Omental fat pad (tissue), 3 donors: ENCODE measurements at regions not wholly inside any gene's neighbourhood (a gene's known extent, or its start where the extent isn't known, plus 50 kb on each side); places are given as distances from the start of the nearest gene placed in this dataset.

ENCODE experiments used
- ATAC-seq: fragments of 150-250 bp; one replicate; pipeline ENCODE4 v1.9.1; 2016; ENCODE audit warnings: mild to moderate bottlenecking, moderate library complexity; ENCODE audit not compliant: low FRiP score
- DNase-seq: peaks from one replicate; pipeline ENCODE4 v3.0.0-alpha.2; 2019; ENCODE audit warnings: low spot score
- TF ChIP-seq, protein P1 (sequence below), 3 donors: fragments of 450-650 bp; IDR thresholded peaks; one replicate each; pipeline ENCODE4 v1.5.1; 2016 to 2017; ENCODE audit warnings: antibody characterized with exemption in 3 of 3, mild to moderate bottlenecking in 3 of 3, moderate library complexity in 2 of 3

- peak; percentile 28 for ATAC-seq
- DNase-seq: no peak
- TF ChIP-seq, protein P1, sequence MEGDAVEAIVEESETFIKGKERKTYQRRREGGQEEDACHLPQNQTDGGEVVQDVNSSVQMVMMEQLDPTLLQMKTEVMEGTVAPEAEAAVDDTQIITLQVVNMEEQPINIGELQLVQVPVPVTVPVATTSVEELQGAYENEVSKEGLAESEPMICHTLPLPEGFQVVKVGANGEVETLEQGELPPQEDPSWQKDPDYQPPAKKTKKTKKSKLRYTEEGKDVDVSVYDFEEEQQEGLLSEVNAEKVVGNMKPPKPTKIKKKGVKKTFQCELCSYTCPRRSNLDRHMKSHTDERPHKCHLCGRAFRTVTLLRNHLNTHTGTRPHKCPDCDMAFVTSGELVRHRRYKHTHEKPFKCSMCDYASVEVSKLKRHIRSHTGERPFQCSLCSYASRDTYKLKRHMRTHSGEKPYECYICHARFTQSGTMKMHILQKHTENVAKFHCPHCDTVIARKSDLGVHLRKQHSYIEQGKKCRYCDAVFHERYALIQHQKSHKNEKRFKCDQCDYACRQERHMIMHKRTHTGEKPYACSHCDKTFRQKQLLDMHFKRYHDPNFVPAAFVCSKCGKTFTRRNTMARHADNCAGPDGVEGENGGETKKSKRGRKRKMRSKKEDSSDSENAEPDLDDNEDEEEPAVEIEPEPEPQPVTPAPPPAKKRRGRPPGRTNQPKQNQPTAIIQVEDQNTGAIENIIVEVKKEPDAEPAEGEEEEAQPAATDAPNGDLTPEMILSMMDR (IDR thresholded peaks at IDR 0.05): no peak
These were observed 834.0 kb downstream of the USP25 start for GRCh38 chr21:16563795-16564194.

- ATAC-seq (no peak), DNase-seq (no peak)
- TF ChIP-seq, protein P1 (IDR thresholded peaks at IDR 0.05): no peak
These were observed 838.5 kb downstream of the USP25 start for GRCh38 chr21:16568244-16568643.

- DNase-seq: no peak
- no peak for ATAC-seq
- TF ChIP-seq, protein P1 (IDR thresholded peaks at IDR 0.05): no peak
These were observed 838.9 kb downstream of the USP25 start for GRCh38 chr21:16568661-16569060.

- TF ChIP-seq, protein P1 (IDR thresholded peaks at IDR 0.05): no peak
- ATAC-seq (no peak), DNase-seq (no peak)
These were observed 839.9 kb downstream of the USP25 start for GRCh38 chr21:16569679-16570078.

GRCh38 chr21:16570171-16570570, 840.4 kb downstream of the USP25 start:
- TF ChIP-seq, protein P1 (IDR thresholded peaks at IDR 0.05): no peak
- DNase-seq (no peak), ATAC-seq (no peak)

DNA sequence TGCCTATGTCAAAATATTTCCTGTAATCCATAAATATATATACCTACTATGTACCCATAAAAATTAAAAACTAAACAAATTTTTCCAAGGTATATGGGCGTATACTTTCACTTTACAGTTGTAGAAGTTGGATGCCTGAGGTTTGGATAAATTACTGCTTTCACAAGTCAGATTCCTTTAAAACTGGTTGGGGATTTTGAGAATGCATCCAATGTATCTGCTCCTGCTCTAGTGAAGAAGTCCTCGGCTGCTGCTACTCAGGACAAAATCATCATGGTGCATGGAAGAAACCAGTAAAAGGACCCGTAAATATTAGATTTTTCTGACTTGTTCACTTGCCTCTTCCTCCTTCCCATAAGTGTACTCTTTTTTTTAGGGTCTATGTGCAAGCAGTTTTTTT, 841.1 kb downstream of the USP25 start:
- ATAC-seq (no peak), DNase-seq (no peak)
- TF ChIP-seq, protein P1 (IDR thresholded peaks at IDR 0.05): no peak

GRCh38 chr21:16571594-16571993, 841.8 kb downstream of the USP25 start:
- TF ChIP-seq, protein P1 (IDR thresholded peaks at IDR 0.05): no peak

More at GRCh38 chr21:16571594-16571993, 841.8 kb downstream of the USP25 start:
- DNase-seq (no peak), ATAC-seq (no peak)
